ENCODE measurements at regions not wholly inside any gene's neighbourhood (a gene's known extent, or its start where the extent isn't known, plus 50 kb on each side); places are given as distances from the start of the nearest gene placed in this dataset.

GRCh38 chr2:2636813-2637212 lies 305.7 kb upstream of the MYT1L start:
- TF ChIP-seq CTCF (IDR thresholded peaks at IDR 0.05 in 2 of 3, conservative IDR thresholded peaks at IDR 0.05 in 1 of 3; ENCODE audit: borderline replicate concordance in 1 of 3, insufficient read depth in 1 of 3, low read depth in 2 of 3, low read length in 2 of 3): no peak
- TF ChIP-seq ZNF274 (IDR thresholded peaks at IDR 0.05; ENCODE audit: low read depth, low read length): no peak
- no peak for TF ChIP-seq ZFX (IDR thresholded peaks at IDR 0.05)
- TF ChIP-seq POLR2A (IDR thresholded peaks at IDR 0.05; ENCODE audit: borderline replicate concordance, extremely low read depth, insufficient read depth, insufficient read length): no peak
- no peak for TF ChIP-seq TCF7L2 (IDR thresholded peaks at IDR 0.05; ENCODE audit: borderline replicate concordance, extremely low read depth, insufficient read depth, insufficient read length)
- TF ChIP-seq CEBPB (IDR thresholded peaks at IDR 0.05; ENCODE audit: low read depth): no peak
- TF ChIP-seq ATF3 (IDR thresholded peaks at IDR 0.05): no peak
- TF ChIP-seq REST (IDR thresholded peaks at IDR 0.05; ENCODE audit: low read depth): no peak

All from HCT116 (cell line).